Mesenchymal stem cell (in vitro differentiated cells and primary cell): ENCODE measurements at regions not wholly inside any gene's neighbourhood (a gene's known extent, or its start where the extent isn't known, plus 50 kb on each side); places are given as distances from the start of the nearest gene placed in this dataset.

Source experiments
- DNase-seq: peaks from one replicate; pipeline ENCODE4 v3.0.0-alpha.2; 2013
- H2AFZ ChIP-seq: one replicate; pipeline ENCODE4 v1.6.1; 2013; ENCODE audit warnings: low read depth, mild to moderate bottlenecking, control low read depth, inconsistent platforms, low read length, moderate library complexity
- H2AK5ac ChIP-seq: 2 replicates; pipeline ENCODE4 v1.6.1; 2013; ENCODE audit warnings: low read length, moderate library complexity, mild to moderate bottlenecking, inconsistent platforms; ENCODE audit not compliant: severe bottlenecking
- H2BK120ac ChIP-seq: one replicate; pipeline ENCODE4 v1.6.1; 2013; ENCODE audit warnings: low read depth, mild to moderate bottlenecking, inconsistent platforms, low read length, moderate library complexity
- H2BK12ac ChIP-seq, 2 experiments: one replicate each; pipeline ENCODE4 v1.6.1; 2013; ENCODE audit warnings: inconsistent platforms in 2 of 2, low read length in 2 of 2, mild to moderate bottlenecking in 2 of 2, moderate library complexity in 2 of 2, control low read depth in 1 of 2
- H2BK15ac ChIP-seq: one replicate; pipeline ENCODE4 v1.6.1; 2013; ENCODE audit warnings: mild to moderate bottlenecking, low read depth, inconsistent platforms; ENCODE audit not compliant: poor library complexity, severe bottlenecking
- H2BK5ac ChIP-seq: 2 replicates; pipeline ENCODE4 v1.6.1; 2013; ENCODE audit warnings: low read depth, mild to moderate bottlenecking, low read length, control low read depth, inconsistent platforms; ENCODE audit not compliant: poor library complexity, severe bottlenecking
- H3K14ac ChIP-seq, 2 experiments: one replicate each; pipeline ENCODE4 v1.6.1; 2013; ENCODE audit warnings: inconsistent platforms in 2 of 2, low read length in 2 of 2, control low read depth in 1 of 2, mild to moderate bottlenecking in 1 of 2, moderate library complexity in 1 of 2
- H3K18ac ChIP-seq, 2 experiments: one replicate each; pipeline ENCODE4 v1.6.1; 2013; ENCODE audit warnings: inconsistent platforms in 2 of 2, low read length in 2 of 2, control low read depth in 1 of 2, low read depth in 1 of 2, mild to moderate bottlenecking in 1 of 2
- H3K23ac ChIP-seq, 2 experiments: one replicate each; pipeline ENCODE4 v1.6.1; 2013; ENCODE audit warnings: inconsistent platforms in 2 of 2, low read length in 2 of 2, mild to moderate bottlenecking in 2 of 2, moderate library complexity in 2 of 2, control low read depth in 1 of 2
- H3K27ac ChIP-seq: 2 replicates; pipeline ENCODE4 v1.5.1; 2013; ENCODE audit warnings: mild to moderate bottlenecking, moderate library complexity, low read length, control low read depth, inconsistent platforms; ENCODE audit not compliant: poor library complexity, severe bottlenecking
- H3K27me3 ChIP-seq, 2 experiments: 2 replicates each; pipeline versions ENCODE4 v1.6.1 to v1.7.0; 2013; ENCODE audit warnings: low read length in 2 of 2, mild to moderate bottlenecking in 2 of 2, moderate library complexity in 2 of 2, control low read depth in 1 of 2, inconsistent platforms in 1 of 2; ENCODE audit not compliant: control insufficient read depth in 1 of 2, insufficient read depth in 1 of 2
- H3K36me3 ChIP-seq, 2 experiments: 2 replicates each; pipeline versions ENCODE4 v1.6.1 to v1.7.0; 2013; ENCODE audit warnings: low read length in 2 of 2, control low read depth in 1 of 2, inconsistent platforms in 1 of 2, low read depth in 1 of 2, mild to moderate bottlenecking in 1 of 2; ENCODE audit not compliant: insufficient read depth in 2 of 2, control insufficient read depth in 1 of 2
- H3K4ac ChIP-seq, 2 experiments: one replicate each; pipeline ENCODE4 v1.6.1; 2013; ENCODE audit warnings: inconsistent platforms in 2 of 2, low read length in 2 of 2, mild to moderate bottlenecking in 2 of 2, moderate library complexity in 2 of 2, control low read depth in 1 of 2, low read depth in 1 of 2
- H3K4me1 ChIP-seq: 2 replicates; pipeline ENCODE4 v1.6.1; 2013; ENCODE audit warnings: low read depth, low read length, control low read depth; ENCODE audit not compliant: control insufficient read depth, insufficient read depth
- H3K4me2 ChIP-seq: 2 replicates; pipeline ENCODE4 v1.6.1; 2013; ENCODE audit warnings: low read length, mild to moderate bottlenecking, inconsistent platforms; ENCODE audit not compliant: poor library complexity, severe bottlenecking
- H3K4me3 ChIP-seq, 2 experiments: 2 replicates each; pipeline versions ENCODE4 v1.5.1 to v1.7.0; 2013; ENCODE audit warnings: low read length in 2 of 2, mild to moderate bottlenecking in 2 of 2, control low read depth in 1 of 2, low read depth in 1 of 2; ENCODE audit not compliant: insufficient read depth in 1 of 2
- H3K79me1 ChIP-seq: replicated peaks from 2 replicates; pipeline ENCODE4 v1.6.1; 2013; ENCODE audit warnings: mild to moderate bottlenecking, control low read depth, low read length, inconsistent platforms; ENCODE audit not compliant: poor library complexity, severe bottlenecking
- H3K9ac ChIP-seq: 2 replicates; pipeline ENCODE4 v1.7.0; 2013; ENCODE audit warnings: mild to moderate bottlenecking, low read length, moderate library complexity
- H3K9me3 ChIP-seq: 2 replicates; pipeline ENCODE4 v1.7.0; 2013; ENCODE audit warnings: mild to moderate bottlenecking, low read length; ENCODE audit not compliant: control insufficient read depth
- H4K8ac ChIP-seq: one replicate; pipeline ENCODE4 v1.6.1; 2013; ENCODE audit warnings: inconsistent platforms, mild to moderate bottlenecking, low read length, moderate library complexity
- H4K91ac ChIP-seq: one replicate; pipeline ENCODE4 v1.6.1; 2013; ENCODE audit warnings: mild to moderate bottlenecking, low read length, inconsistent platforms
- WGBS: methylation state at CpG from one replicate; pipeline ENCODE4 v1.1.7; 2013; ENCODE audit warnings: mixed read lengths; 5-methylcytosine and 5-hydroxymethylcytosine counted together

DNA sequence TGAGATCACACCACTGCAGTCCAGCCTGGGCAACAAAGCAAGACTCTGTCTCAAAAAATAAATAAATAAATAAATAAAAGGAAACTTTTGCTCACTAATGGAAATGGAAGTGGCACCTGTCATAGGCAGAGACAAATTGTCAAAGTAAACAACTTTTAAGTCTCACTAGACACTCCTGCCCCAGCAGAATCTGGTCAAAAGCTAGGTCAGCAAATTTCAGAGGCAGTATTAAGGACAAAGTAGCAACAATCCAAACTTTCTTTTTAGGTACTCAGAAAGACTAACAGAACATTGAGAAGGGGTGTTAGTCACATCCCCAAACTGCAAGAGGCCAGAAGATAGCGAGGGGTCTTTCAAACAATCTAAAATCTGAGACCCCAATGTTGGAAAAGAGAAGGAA is 101.4 kb upstream of the MSX2 start:
- no peaks in the 10 kb centered on the region for H3K4me1 ChIP-seq
- no peaks in the 10 kb centered on the region for H3K36me3 ChIP-seq
- H3K4me2 ChIP-seq, result no peak overlapping the region
- H2BK15ac ChIP-seq, result no peak overlapping the region
- no peak overlapping the region for H3K23ac ChIP-seq
- no peak overlapping the region for H2AFZ ChIP-seq
- no peak overlapping the region for H4K91ac ChIP-seq
- no peak overlapping the region for H3K9ac ChIP-seq
- no peak overlapping the region for H2AK5ac ChIP-seq
- no peak overlapping the region for H2BK120ac ChIP-seq
- H3K18ac ChIP-seq, result no peak overlapping the region
- DNase-seq, result no peak
- no peak overlapping the region for H3K14ac ChIP-seq
- 60% methylated on average over 1 of the region's 1 CpG for WGBS
- H2BK12ac ChIP-seq, result no peak overlapping the region
- H3K27ac ChIP-seq, result no peak overlapping the region
- H2BK5ac ChIP-seq, result no peak overlapping the region
- H3K27me3 ChIP-seq, result peaks cover 0 to 62% of the 10 kb centered on the region in 2 experiments
- no peaks in the 10 kb centered on the region for H3K9me3 ChIP-seq
- H3K79me1 ChIP-seq, result no peaks in the 10 kb centered on the region
- no peak overlapping the region for H3K4me3 ChIP-seq
- H4K8ac ChIP-seq, result no peak overlapping the region
- H3K4ac ChIP-seq, result no peak overlapping the region

GRCh38 chr5:174623433-174624019 is 100.9 kb upstream of the MSX2 start:
- H3K4me3 ChIP-seq, result no peak overlapping the region
- no peak overlapping the region for H3K4me2 ChIP-seq
- no peak overlapping the region for H3K4ac ChIP-seq
- H3K27ac ChIP-seq, result no peak overlapping the region
- H2BK120ac ChIP-seq, result no peak overlapping the region
- 82% methylated on average over 6 of the region's 7 CpGs for WGBS
- H3K36me3 ChIP-seq, result no peaks in the 10 kb centered on the region
- H2AFZ ChIP-seq, result no peak overlapping the region
- H2BK12ac ChIP-seq, result no peak overlapping the region
- peaks cover 0 to 59% of the 10 kb centered on the region in 2 experiments for H3K27me3 ChIP-seq
- H3K4me1 ChIP-seq, result no peaks in the 10 kb centered on the region
- no peak overlapping the region for H3K23ac ChIP-seq
- H2BK15ac ChIP-seq, result no peak overlapping the region
- no peak overlapping the region for H4K8ac ChIP-seq
- H3K18ac ChIP-seq, result no peak overlapping the region
- no peak overlapping the region for H2AK5ac ChIP-seq
- H2BK5ac ChIP-seq, result no peak overlapping the region
- no peak overlapping the region for H4K91ac ChIP-seq
- H3K79me1 ChIP-seq, result no peaks in the 10 kb centered on the region
- H3K9me3 ChIP-seq, result no peaks in the 10 kb centered on the region
- no peak for DNase-seq
- H3K9ac ChIP-seq, result no peak overlapping the region
- H3K14ac ChIP-seq, result no peak overlapping the region

GRCh38 chr5:174624733-174625522 is 99.5 kb upstream of the MSX2 start:
- no peak overlapping the region for H3K4me2 ChIP-seq
- H2BK5ac ChIP-seq, result no peak overlapping the region
- H3K9ac ChIP-seq, result no peak overlapping the region
- peaks cover 0 to 45% of the 10 kb centered on the region in 2 experiments for H3K27me3 ChIP-seq
- H2BK15ac ChIP-seq, result no peak overlapping the region
- no peak overlapping the region for H2AK5ac ChIP-seq
- no peaks in the 10 kb centered on the region for H3K9me3 ChIP-seq
- H4K8ac ChIP-seq, result no peak overlapping the region
- H3K23ac ChIP-seq, result no peak overlapping the region
- H3K36me3 ChIP-seq, result no peaks in the 10 kb centered on the region
- H3K14ac ChIP-seq, result no peak overlapping the region
- no peak overlapping the region for H3K18ac ChIP-seq
- H3K4me3 ChIP-seq, result no peak overlapping the region
- no peaks in the 10 kb centered on the region for H3K79me1 ChIP-seq
- DNase-seq, result peak; percentile 15
- 82% methylated on average over 10 of the region's 12 CpGs for WGBS
- no peak overlapping the region for H2AFZ ChIP-seq
- H3K4ac ChIP-seq, result no peak overlapping the region
- H4K91ac ChIP-seq, result no peak overlapping the region
- H2BK12ac ChIP-seq, result no peak overlapping the region
- no peak overlapping the region for H2BK120ac ChIP-seq
- H3K4me1 ChIP-seq, result no peaks in the 10 kb centered on the region
- no peak overlapping the region for H3K27ac ChIP-seq

- H3K4me3 ChIP-seq, result peak overlapping the region in 1 of 2 experiments; percentile 36
- no peak overlapping the region for H2BK5ac ChIP-seq
- H3K79me1 ChIP-seq, result no peaks in the 10 kb centered on the region
- DNase-seq, result no peak
- H4K91ac ChIP-seq, result no peak overlapping the region
- no peak overlapping the region for H2AK5ac ChIP-seq
- no peaks in the 10 kb centered on the region for H3K36me3 ChIP-seq
- no peak overlapping the region for H2BK120ac ChIP-seq
- no peak overlapping the region for H3K4ac ChIP-seq
- no peak overlapping the region for H3K9ac ChIP-seq
- WGBS, result 72% methylated on average over 8 of the region's 11 CpGs
- no peaks in the 10 kb centered on the region for H3K9me3 ChIP-seq
- H3K27me3 ChIP-seq, result peaks cover 0 to 38% of the 10 kb centered on the region in 2 experiments
- no peak overlapping the region for H3K27ac ChIP-seq
- no peak overlapping the region for H4K8ac ChIP-seq
- H2AFZ ChIP-seq, result no peak overlapping the region
- no peak overlapping the region for H2BK15ac ChIP-seq
- H3K4me1 ChIP-seq, result no peaks in the 10 kb centered on the region
- H3K14ac ChIP-seq, result no peak overlapping the region
- no peak overlapping the region for H3K23ac ChIP-seq
- no peak overlapping the region for H3K4me2 ChIP-seq
- H2BK12ac ChIP-seq, result no peak overlapping the region
- H3K18ac ChIP-seq, result no peak overlapping the region
Measured at GRCh38 chr5:174625591-174626350, 98.6 kb upstream of the MSX2 start.
